Left ventricle myocardium inferior (tissue), 1 donor: ENCODE measurements at regions not wholly inside any gene's neighbourhood (a gene's known extent, or its start where the extent isn't known, plus 50 kb on each side); places are given as distances from the start of the nearest gene placed in this dataset.

Experiments
- DNase-seq: peaks from one replicate; pipeline ENCODE4 v3.0.0-alpha.2; 2020
- H3K27ac ChIP-seq: fragments of 200-600 bp; replicated peaks from 2 replicates; pipeline ENCODE4 v1.8.0; 2021
- H3K27me3 ChIP-seq: fragments of 200-600 bp; 2 replicates; pipeline ENCODE4 v1.8.0; 2021; ENCODE audit warnings: low read depth
- H3K36me3 ChIP-seq: fragments of 200-600 bp; 2 replicates; pipeline ENCODE4 v1.8.0; 2021
- H3K4me1 ChIP-seq: fragments of 200-600 bp; 2 replicates; pipeline ENCODE4 v1.8.0; 2021
- H3K4me3 ChIP-seq: fragments of 200-600 bp; 2 replicates; pipeline ENCODE4 v1.8.0; 2021; ENCODE audit warnings: mild to moderate bottlenecking, moderate library complexity
- H3K9me3 ChIP-seq: fragments of 200-600 bp; replicated peaks from 2 replicates; pipeline ENCODE4 v1.8.0; 2021
- CTCF ChIP-seq: fragments of 200-600 bp; IDR thresholded peaks from 2 replicates; pipeline ENCODE4 v1.8.0; 2021; ENCODE audit warnings: antibody characterized with exemption, mild to moderate bottlenecking, borderline replicate concordance
- intact Hi-C: fragments of 100-400 bp; cut with micrococcal nuclease; formaldehyde crosslinking; loops from one replicate; pipeline ENCODE4 v1.11.0; 2022
- donor health status: DM: no; HTN: yes; CAD: no; lungs with severe emphysema.

- H3K4me1 ChIP-seq: no peaks in the 10 kb centered on the region
- no peaks in the 10 kb centered on the region for H3K36me3 ChIP-seq
- H3K27ac ChIP-seq: no peak overlapping the region
- no peak for DNase-seq
- H3K4me3 ChIP-seq: no peak overlapping the region
- H3K9me3 ChIP-seq: no peaks in the 10 kb centered on the region
- intact Hi-C loops: no loop called here
- no peaks in the 10 kb centered on the region for H3K27me3 ChIP-seq
- TF ChIP-seq CTCF: no peak
Observed at GRCh38 chr14:84643446-84643845, 886.5 kb upstream of the FLRT2 start.

DNA sequence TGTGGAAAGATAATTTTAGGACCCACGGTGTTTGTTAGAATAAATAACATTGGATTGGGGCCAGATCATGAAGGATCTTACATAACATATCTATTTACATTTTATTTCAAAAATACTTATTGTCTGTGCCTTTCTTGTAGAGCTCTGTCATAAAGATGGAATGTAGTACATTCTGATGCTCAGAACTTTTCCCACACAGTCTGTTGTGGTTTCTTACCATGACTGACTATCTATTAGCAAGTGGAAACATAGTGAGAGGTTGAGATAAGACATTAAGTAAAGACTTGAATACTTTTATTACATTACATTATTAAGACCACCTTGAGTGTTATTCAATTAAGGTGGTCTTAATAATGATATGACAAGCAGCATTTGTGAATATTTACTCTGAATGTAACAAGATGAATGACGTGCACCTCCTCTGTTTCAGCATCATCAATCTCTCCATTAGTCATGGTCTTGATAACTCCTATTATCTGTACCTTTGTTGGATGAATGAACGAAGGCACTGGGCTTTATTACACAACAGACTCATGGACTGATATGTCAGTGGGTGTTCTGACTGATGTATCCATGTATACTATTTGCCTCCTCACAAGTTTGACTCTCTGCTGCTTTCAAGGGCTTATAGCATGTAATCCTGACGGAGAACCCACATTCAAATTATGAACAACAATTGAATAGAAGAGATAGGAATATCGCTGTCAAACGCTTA, 883.0 kb upstream of the FLRT2 start:
- Histone ChIP-seq H3K4me3 (no peak overlapping the region), H3K4me1 (no peaks in the 10 kb centered on the region), H3K9me3 (peaks cover 13% of the 10 kb centered on the region), H3K27me3 (no peaks in the 10 kb centered on the region), H3K27ac (no peak overlapping the region), H3K36me3 (no peaks in the 10 kb centered on the region)
- intact Hi-C loops: no loop called here
- DNase-seq: no peak
- no peak for TF ChIP-seq CTCF

- Histone ChIP-seq H3K9me3 (peaks cover 42% of the 10 kb centered on the region), H3K4me1 (no peaks in the 10 kb centered on the region), H3K4me3 (no peak overlapping the region), H3K36me3 (no peaks in the 10 kb centered on the region), H3K27me3 (no peaks in the 10 kb centered on the region), H3K27ac (no peak overlapping the region)
- intact Hi-C loops: no loop called here
- no peak for DNase-seq
- TF ChIP-seq CTCF: no peak
Observed at GRCh38 chr14:84655014-84655413, 874.9 kb upstream of the FLRT2 start.

- Histone ChIP-seq H3K9me3 (peaks cover 31% of the 10 kb centered on the region), H3K27me3 (no peaks in the 10 kb centered on the region), H3K4me3 (no peak overlapping the region), H3K36me3 (no peaks in the 10 kb centered on the region), H3K27ac (no peak overlapping the region), H3K4me1 (no peaks in the 10 kb centered on the region)
- intact Hi-C loops: no loop called here
- no peak for TF ChIP-seq CTCF
- DNase-seq: no peak
Observed at GRCh38 chr14:84657911-84658310, 872.0 kb upstream of the FLRT2 start.

GRCh38 chr14:84670796-84671195, 859.1 kb upstream of the FLRT2 start:
- no peak for DNase-seq
- intact Hi-C loops: no loop called here
- H3K36me3 ChIP-seq: no peaks in the 10 kb centered on the region
- no peaks in the 10 kb centered on the region for H3K27me3 ChIP-seq
- peaks cover 4% of the 10 kb centered on the region for H3K9me3 ChIP-seq
- no peak overlapping the region for H3K4me3 ChIP-seq
- no peaks in the 10 kb centered on the region for H3K4me1 ChIP-seq
- H3K27ac ChIP-seq: no peak overlapping the region
- TF ChIP-seq CTCF: no peak

GRCh38 chr14:84671776-84672175, 858.2 kb upstream of the FLRT2 start:
- no peaks in the 10 kb centered on the region for H3K36me3 ChIP-seq
- no peak overlapping the region for H3K27ac ChIP-seq
- H3K4me3 ChIP-seq: no peak overlapping the region
- no peaks in the 10 kb centered on the region for H3K27me3 ChIP-seq
- H3K4me1 ChIP-seq: no peaks in the 10 kb centered on the region
- no peaks in the 10 kb centered on the region for H3K9me3 ChIP-seq
- intact Hi-C loops: no loop called here
- no peak for DNase-seq
- no peak for TF ChIP-seq CTCF
